Ovary (tissue), 7 donors: ENCODE measurements at regions not wholly inside any gene's neighbourhood (a gene's known extent, or its start where the extent isn't known, plus 50 kb on each side); places are given as distances from the start of the nearest gene placed in this dataset.

Experiments
- DNase-seq, 5 donors: peaks; one replicate each; pipeline ENCODE4 v3.0.0-alpha.2; 2019 to 2020
- H3K27ac ChIP-seq, 2 donors: fragments of 200-600 bp; one replicate each; pipeline versions ENCODE4 v1.5.1 to v1.8.0; 2019 to 2022
- H3K27me3 ChIP-seq: fragments of 200-600 bp; one replicate; pipeline ENCODE4 v1.8.0; 2022
- H3K36me3 ChIP-seq: fragments of 200-600 bp; sonication (generic); one replicate; pipeline ENCODE4 v1.5.1; 2019
- H3K4me1 ChIP-seq: one replicate; pipeline ENCODE4 v1.8.1; 2013; ENCODE audit warnings: mild to moderate bottlenecking, moderate library complexity; ENCODE audit not compliant: insufficient read depth
- H3K4me3 ChIP-seq: fragments of 200-600 bp; sonication (generic); one replicate; pipeline ENCODE4 v1.5.1; 2017
- H3K9me3 ChIP-seq, 2 donors: fragments of 200-600 bp in 1 of 2; sonication (generic) in 1 of 2; one replicate each; pipeline versions ENCODE4 v1.5.1 to v1.8.1; 2013 to 2019; ENCODE audit warnings: mild to moderate bottlenecking in 1 of 2, moderate library complexity in 1 of 2
- CTCF ChIP-seq, 3 donors: fragments of 450-650 bp in 2 of 3; fragments of 200-600 bp in 1 of 3; IDR thresholded peaks; one replicate each; pipeline versions ENCODE4 v1.5.1 to v1.8.0; 2016 to 2022; ENCODE audit warnings: antibody characterized with exemption in 3 of 3, mild to moderate bottlenecking in 1 of 3
- EP300 ChIP-seq: sonication (generic); formaldehyde crosslinking; IDR thresholded peaks from one replicate; pipeline ENCODE4 v1.6.1; 2017; ENCODE audit warnings: antibody characterized with exemption
- POLR2A ChIP-seq: fragments of 450-650 bp; IDR thresholded peaks from one replicate; pipeline ENCODE4 v1.6.1; 2017; ENCODE audit warnings: antibody characterized with exemption, mild to moderate bottlenecking, moderate library complexity
- WGBS, 3 donors: extraction: QIAGEN DNeasy Blood & Tissue Kit in 1 of 3; methylation state at CpG; one replicate each; pipeline versions ENCODE4 v1.1.5 to v1.1.7; 2013 to 2017; 5-methylcytosine and 5-hydroxymethylcytosine counted together
- intact Hi-C, 4 donors: fragments of 100-400 bp; cut with DNase I; formaldehyde crosslinking; loops; one replicate each; pipeline versions ENCODE4 v1.11.0 to v1.15.1; 2022 to 2023
- donor health status: DM: no; HTN: no; CAD: no; lungs with moderate emphysema.
- donor health status: DM: no; HTN: no; CAD: no.
- donor health status: Bipolar disorder and iron deficiency.
- donor health status: DM: no; HTN: no; CAD: no.
- donor health status: DM: yes; HTN: yes; CAD: no.

GRCh38 chr7:116120839-116121238 lies 89.5 kb upstream of the TES start:
- Histone ChIP-seq H3K27ac (no peak overlapping the region), H3K36me3 (no peaks in the 10 kb centered on the region), H3K27me3 (no peaks in the 10 kb centered on the region), H3K4me1 (no peaks in the 10 kb centered on the region), H3K9me3 (no peaks in the 10 kb centered on the region), H3K4me3 (no peak overlapping the region)
- no peak for DNase-seq
- no peak for TF ChIP-seq CTCF (IDR thresholded peaks at IDR 0.05)
- no peak for TF ChIP-seq EP300
- no peak for TF ChIP-seq POLR2A
- intact Hi-C loops: no loop called here

- DNase-seq: no peak
- no peaks in the 10 kb centered on the region for H3K27me3 ChIP-seq
- intact Hi-C loops: no loop called here
- H3K4me3 ChIP-seq: no peak overlapping the region
- no peaks in the 10 kb centered on the region for H3K4me1 ChIP-seq
- TF ChIP-seq EP300: no peak
- no peak for TF ChIP-seq POLR2A
- no peak for TF ChIP-seq CTCF (IDR thresholded peaks at IDR 0.05)
- no peaks in the 10 kb centered on the region for H3K36me3 ChIP-seq
- WGBS, 3 donors: 49 to 54% (median 52%) methylated on average over 3 of the region's 3 CpGs
- H3K27ac ChIP-seq: no peak overlapping the region
- no peaks in the 10 kb centered on the region for H3K9me3 ChIP-seq
These were observed 87.3 kb upstream of the TES start for GRCh38 chr7:116122972-116123595.

GRCh38 chr7:116128139-116128538 lies 82.2 kb upstream of the TES start:
- DNase-seq: no peak
- WGBS, 3 donors: 91 to 92% (median 92%) methylated on average over 2 of the region's 2 CpGs
- no peak for TF ChIP-seq EP300
- no peak for TF ChIP-seq CTCF (IDR thresholded peaks at IDR 0.05)
- TF ChIP-seq POLR2A: no peak
- Histone ChIP-seq H3K9me3 (no peaks in the 10 kb centered on the region), H3K27ac (no peak overlapping the region), H3K4me3 (no peak overlapping the region), H3K27me3 (no peaks in the 10 kb centered on the region), H3K36me3 (no peaks in the 10 kb centered on the region), H3K4me1 (no peaks in the 10 kb centered on the region)
- intact Hi-C loops: no loop called here

- H3K27ac ChIP-seq: no peak overlapping the region
- no peaks in the 10 kb centered on the region for H3K9me3 ChIP-seq
- no peak overlapping the region for H3K4me3 ChIP-seq
- H3K27me3 ChIP-seq: no peaks in the 10 kb centered on the region
- intact Hi-C loops: no loop called here
- WGBS, 3 donors: 53 to 54% (median 53%) methylated on average over 4 of the region's 4 CpGs
- H3K4me1 ChIP-seq: no peaks in the 10 kb centered on the region
- DNase-seq: no peak
- no peaks in the 10 kb centered on the region for H3K36me3 ChIP-seq
- TF ChIP-seq EP300: no peak
- no peak for TF ChIP-seq CTCF (IDR thresholded peaks at IDR 0.05)
- TF ChIP-seq POLR2A: no peak
These were observed 75.0 kb upstream of the TES start for GRCh38 chr7:116135306-116135705.
